ENCODE measurements at regions not wholly inside any gene's neighbourhood (a gene's known extent, or its start where the extent isn't known, plus 50 kb on each side); places are given as distances from the start of the nearest gene placed in this dataset.

GRCh38 chr2:164178835-164179465 lies 442.3 kb downstream of the GRB14 start:
- no peak for DNase-seq (ENCODE audit: low read depth)

DNA sequence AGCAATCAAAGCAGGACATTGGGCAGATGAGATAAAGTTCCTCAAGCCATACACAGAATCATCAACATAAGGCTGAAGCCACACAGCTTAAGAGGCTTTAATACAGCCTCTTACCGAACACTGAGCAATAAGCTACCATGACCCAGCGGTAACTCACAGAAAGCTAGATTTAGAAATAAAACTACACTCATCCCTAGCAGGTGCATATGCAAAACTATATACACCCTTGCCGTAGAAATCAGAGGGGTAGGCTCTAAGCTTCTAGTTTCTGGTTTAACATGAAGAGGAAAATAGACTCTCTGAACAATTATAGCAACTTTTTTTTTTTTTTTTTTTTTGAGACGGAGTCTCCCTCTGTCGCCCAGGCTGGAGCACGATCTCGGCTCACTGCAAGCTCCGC lies 428.8 kb upstream of the FIGN start:
- DNase-seq (ENCODE audit: low read depth) = no peak

DNA sequence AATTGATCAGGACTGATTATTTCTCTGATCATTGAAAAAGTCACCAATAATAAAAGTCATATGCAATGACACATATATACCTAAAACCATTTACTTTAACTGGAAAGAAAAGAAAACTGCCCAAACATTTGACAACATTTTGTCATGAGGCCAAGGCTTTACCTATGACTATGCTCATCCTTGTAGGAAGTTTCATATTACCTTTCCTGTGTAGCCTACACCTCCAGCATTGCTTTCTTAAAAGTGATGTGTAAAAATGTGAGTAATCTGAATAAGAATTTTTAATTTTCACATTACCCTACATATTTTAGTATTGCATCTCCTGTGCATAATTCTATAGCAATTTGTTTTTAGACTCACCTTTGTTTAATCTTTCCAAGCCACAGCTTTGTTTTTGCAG lies 419.8 kb upstream of the FIGN start:
- DNase-seq (ENCODE audit: low read depth) = no peak

GRCh38 chr2:164151522-164151921 lies 415.7 kb upstream of the FIGN start:
- no peak for DNase-seq (ENCODE audit: low read depth)

- no peak for DNase-seq (ENCODE audit: low read depth)
Observed at GRCh38 chr2:164150604-164151003, 414.8 kb upstream of the FIGN start.

- no peak for DNase-seq (ENCODE audit: low read depth)
Observed at GRCh38 chr2:164146441-164146840, 410.6 kb upstream of the FIGN start.

- DNase-seq (ENCODE audit: low read depth) = no peak
Observed at GRCh38 chr2:164145093-164145987, 409.5 kb upstream of the FIGN start.

DNA sequence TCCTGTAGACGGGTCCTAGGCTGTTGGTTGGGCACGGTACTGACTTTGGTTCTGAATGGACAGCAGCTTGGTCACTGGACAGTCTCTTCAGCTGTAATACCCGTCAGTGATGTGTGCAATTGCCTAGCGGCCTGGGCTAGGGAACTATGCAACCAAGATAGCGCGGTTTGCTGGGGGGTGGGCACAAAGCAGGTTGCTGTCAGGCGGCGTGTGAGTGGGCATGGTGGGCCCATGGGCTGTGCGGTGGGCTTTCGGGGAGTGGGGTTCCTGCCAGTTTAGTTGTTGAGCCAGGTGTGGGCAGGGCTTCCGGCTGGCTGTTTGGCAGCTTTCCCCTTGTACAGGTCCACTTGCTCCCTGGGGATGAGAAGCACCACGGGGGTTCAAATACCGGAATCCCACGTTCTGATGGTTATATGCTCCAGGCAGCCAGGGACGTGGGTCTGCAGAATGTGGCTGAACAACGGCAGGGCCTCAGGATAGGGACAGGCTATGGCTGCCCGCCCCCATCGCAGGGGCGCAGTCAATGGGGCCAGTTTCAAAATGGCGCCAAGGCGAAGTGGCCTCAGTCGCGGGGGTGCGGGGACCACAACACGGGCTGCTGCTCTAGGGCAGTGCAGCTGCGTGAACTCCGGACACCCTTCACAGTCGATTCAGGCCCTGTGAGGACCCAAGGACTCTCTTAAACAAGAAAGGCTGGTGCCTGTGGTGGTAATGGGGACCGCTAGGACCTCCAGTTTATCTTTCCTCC lies 407.5 kb upstream of the FIGN start:
- DNase-seq (ENCODE audit: low read depth) = no peak

- DNase-seq (ENCODE audit: low read depth) = no peak
Observed at GRCh38 chr2:164142755-164143154, 406.9 kb upstream of the FIGN start.

DNA sequence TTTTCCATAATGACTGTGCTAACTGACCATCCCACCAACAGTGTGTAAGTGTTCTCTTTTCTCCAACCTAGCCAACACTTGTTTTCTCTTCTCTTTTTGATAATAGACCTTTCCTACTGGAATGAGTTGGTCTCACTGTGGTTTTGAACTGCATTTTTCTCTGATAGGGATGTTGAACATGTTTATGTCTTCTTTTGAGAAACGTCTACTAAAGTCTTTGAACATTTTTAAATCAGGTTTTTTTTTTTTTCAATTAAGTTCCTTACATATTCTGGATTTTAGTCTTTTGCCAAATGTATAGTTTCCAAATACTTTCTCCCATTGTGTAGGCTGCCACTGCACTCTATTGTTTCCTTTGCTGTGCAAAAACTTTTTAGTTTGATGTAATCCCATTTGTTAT lies 405.5 kb upstream of the FIGN start:
- no peak for DNase-seq (ENCODE audit: low read depth)

DNA sequence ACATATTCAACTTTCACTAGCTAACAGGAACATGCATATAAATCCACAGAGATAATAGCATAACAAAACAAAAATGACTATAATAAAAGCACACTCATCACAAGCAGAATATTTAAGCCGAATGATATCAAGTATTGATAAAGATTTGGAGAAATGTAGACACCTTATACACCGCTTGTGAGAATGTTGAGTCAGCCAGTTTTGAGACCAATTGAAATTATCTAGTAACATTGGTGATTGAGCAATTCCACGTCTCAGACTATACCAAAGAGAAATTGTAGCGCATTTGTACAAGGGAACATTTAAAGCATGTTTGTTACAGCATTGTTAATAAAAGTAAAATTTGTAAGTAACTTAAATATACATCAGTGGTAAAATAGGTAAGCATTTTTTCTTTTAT lies 402.9 kb upstream of the FIGN start:
- DNase-seq (ENCODE audit: low read depth) = no peak

DNA sequence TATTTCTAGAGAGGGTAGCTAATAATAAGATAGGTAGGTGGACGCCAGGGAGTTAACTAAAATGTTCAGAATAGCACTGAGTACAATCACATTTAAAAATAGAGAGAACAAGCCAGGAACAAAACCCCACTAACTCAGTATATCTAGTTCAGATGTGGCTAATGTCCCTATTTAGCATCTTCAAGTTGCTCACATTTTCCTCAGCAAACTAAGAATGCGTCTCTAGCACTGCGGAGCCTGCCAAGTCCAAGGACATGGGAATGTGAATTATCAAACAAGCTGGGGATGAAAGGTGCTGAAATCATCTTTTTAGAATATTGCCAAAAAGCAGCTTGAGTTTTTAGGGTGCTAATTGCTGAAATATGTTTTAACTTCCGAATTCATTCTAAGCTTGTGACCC lies 398.5 kb upstream of the FIGN start:
- no peak for DNase-seq (ENCODE audit: low read depth)

- DNase-seq (ENCODE audit: low read depth) = no peak
Observed at GRCh38 chr2:164127971-164128527, 392.2 kb upstream of the FIGN start.

- no peak for DNase-seq (ENCODE audit: low read depth)
Observed at GRCh38 chr2:164126960-164127660, 391.3 kb upstream of the FIGN start.

DNA sequence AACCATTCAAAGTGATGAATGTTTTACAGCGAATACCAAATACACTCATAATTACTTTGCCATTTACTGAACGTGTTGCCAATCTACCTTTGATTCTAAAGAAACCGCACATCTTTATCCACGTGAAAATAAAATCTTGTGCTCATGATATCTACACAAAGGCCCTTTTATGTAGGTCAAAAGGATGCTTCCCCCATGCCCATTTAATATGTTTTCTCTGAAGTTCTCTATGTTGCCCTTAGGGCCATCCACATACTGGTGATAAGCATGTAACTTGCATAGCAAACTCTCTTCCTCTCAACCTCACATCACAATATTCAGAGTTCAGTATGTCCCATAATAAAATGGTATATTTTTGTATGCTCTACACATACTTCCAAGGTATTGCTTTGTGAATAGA lies 380.0 kb upstream of the FIGN start:
- DNase-seq (ENCODE audit: low read depth) = no peak

- no peak for DNase-seq (ENCODE audit: low read depth)
Observed at GRCh38 chr2:164114937-164115336, 379.1 kb upstream of the FIGN start.

GRCh38 chr2:164112105-164112504 lies 376.3 kb upstream of the FIGN start:
- no peak for DNase-seq (ENCODE audit: low read depth)

GRCh38 chr2:164110515-164110914 lies 374.7 kb upstream of the FIGN start:
- DNase-seq (ENCODE audit: low read depth) = no peak

DNA sequence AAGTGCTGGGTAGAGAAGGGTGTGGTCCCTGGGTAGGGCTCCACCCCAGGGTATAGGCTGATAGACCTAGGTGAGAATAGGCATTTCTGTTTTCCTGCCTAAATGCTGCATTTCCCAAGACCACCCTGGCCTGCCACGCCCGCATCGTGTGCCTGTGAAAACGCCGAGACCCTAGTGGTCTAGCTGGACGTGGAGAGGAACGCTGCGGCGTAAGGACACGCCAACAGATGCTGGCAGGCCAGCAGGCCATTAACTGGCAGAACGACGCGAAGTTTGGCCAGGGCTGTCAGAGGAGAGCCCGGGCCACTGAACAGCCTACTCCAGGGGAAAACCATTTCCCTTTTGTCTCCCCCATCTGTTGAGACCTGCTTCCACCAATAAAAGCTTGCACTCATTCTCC lies 373.2 kb upstream of the FIGN start:
- no peak for DNase-seq (ENCODE audit: low read depth)

- no peak for DNase-seq (ENCODE audit: low read depth)
Observed at GRCh38 chr2:164103271-164103670, 367.5 kb upstream of the FIGN start.

DNA sequence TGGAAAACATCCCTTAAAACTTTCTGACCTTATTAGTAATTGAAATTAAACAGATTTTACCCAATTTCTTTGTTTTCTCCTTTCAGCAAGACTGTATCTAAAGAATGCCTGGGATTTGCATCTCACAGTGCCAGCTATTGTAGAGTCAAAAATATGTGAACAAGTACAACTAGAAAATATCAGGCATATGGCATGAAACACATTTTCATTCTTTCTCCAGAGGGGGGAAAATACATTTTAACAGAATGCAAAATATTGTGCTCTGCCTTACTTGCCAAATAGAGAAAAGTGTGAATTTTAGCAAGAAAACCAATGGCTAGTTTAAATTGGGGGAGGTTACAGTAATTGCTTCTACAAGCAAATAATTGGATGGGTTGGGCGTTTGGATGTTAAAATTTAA lies 366.6 kb upstream of the FIGN start:
- DNase-seq (ENCODE audit: low read depth) = no peak

GRCh38 chr2:164091673-164092072 lies 355.9 kb upstream of the FIGN start:
- DNase-seq (ENCODE audit: low read depth) = no peak

Data from GM04503 (cell line).